ENCODE measurements at regions not wholly inside any gene's neighbourhood (a gene's known extent, or its start where the extent isn't known, plus 50 kb on each side); places are given as distances from the start of the nearest gene placed in this dataset.

- TF ChIP-seq, protein P1, sequence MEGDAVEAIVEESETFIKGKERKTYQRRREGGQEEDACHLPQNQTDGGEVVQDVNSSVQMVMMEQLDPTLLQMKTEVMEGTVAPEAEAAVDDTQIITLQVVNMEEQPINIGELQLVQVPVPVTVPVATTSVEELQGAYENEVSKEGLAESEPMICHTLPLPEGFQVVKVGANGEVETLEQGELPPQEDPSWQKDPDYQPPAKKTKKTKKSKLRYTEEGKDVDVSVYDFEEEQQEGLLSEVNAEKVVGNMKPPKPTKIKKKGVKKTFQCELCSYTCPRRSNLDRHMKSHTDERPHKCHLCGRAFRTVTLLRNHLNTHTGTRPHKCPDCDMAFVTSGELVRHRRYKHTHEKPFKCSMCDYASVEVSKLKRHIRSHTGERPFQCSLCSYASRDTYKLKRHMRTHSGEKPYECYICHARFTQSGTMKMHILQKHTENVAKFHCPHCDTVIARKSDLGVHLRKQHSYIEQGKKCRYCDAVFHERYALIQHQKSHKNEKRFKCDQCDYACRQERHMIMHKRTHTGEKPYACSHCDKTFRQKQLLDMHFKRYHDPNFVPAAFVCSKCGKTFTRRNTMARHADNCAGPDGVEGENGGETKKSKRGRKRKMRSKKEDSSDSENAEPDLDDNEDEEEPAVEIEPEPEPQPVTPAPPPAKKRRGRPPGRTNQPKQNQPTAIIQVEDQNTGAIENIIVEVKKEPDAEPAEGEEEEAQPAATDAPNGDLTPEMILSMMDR (IDR thresholded peaks at IDR 0.05 in 4 of 5, conservative IDR thresholded peaks at IDR 0.05 in 1 of 5), result no peak
- TF ChIP-seq POLR2A (IDR thresholded peaks at IDR 0.05), result no peak
Measured at GRCh38 chr11:28628412-28628811, 520.2 kb downstream of the METTL15 start.
